Testis (tissue), 2 donors: ENCODE measurements at regions not wholly inside any gene's neighbourhood (a gene's known extent, or its start where the extent isn't known, plus 50 kb on each side); places are given as distances from the start of the nearest gene placed in this dataset.

Experiments used
- DNase-seq: peaks from one replicate; pipeline ENCODE4 v3.0.0-alpha.2; 2019
- H3K27ac ChIP-seq, 2 donors: fragments of 200-600 bp; sonication (generic); one replicate each; pipeline ENCODE4 v1.5.1; 2019
- H3K27me3 ChIP-seq: fragments of 200-600 bp; sonication (generic); one replicate; pipeline ENCODE4 v1.5.1; 2019
- H3K36me3 ChIP-seq: fragments of 200-600 bp; sonication (generic); one replicate; pipeline ENCODE4 v1.5.1; 2017; ENCODE audit warnings: low read depth; ENCODE audit errors: missing control alignments
- H3K4me1 ChIP-seq: fragments of 200-600 bp; sonication (generic); one replicate; pipeline ENCODE4 v1.5.1; 2019
- H3K4me3 ChIP-seq, 2 donors: fragments of 200-600 bp; sonication (generic); one replicate each; pipeline ENCODE4 v1.5.1; 2017 to 2019
- H3K9me3 ChIP-seq: fragments of 200-600 bp; sonication (generic); one replicate; pipeline ENCODE4 v1.5.1; 2017
- POLR2A ChIP-seq: fragments of 450-650 bp; IDR thresholded peaks from one replicate; pipeline ENCODE4 v1.6.1; 2017; ENCODE audit warnings: antibody characterized with exemption, mild to moderate bottlenecking, moderate library complexity
- WGBS, 2 donors: methylation state at CpG; one replicate each; pipeline ENCODE4 v1.1.5; 2018; 5-methylcytosine and 5-hydroxymethylcytosine counted together
- intact Hi-C: fragments of 100-400 bp; cut with DNase I; formaldehyde crosslinking; loops from one replicate; pipeline ENCODE4 v1.15.1; 2023; ENCODE audit warnings: low total_unique reads
- TF ChIP-seq, protein P1 (sequence below), 3 experiments: fragments of 450-650 bp in 2 of 3; fragments of 200-600 bp in 1 of 3; sonication (generic) in 1 of 3; IDR thresholded peaks; one replicate each; pipeline ENCODE4 v1.5.1; 2016 to 2019; ENCODE audit warnings: antibody characterized with exemption in 3 of 3, mild to moderate bottlenecking in 2 of 3, moderate library complexity in 1 of 3

DNA sequence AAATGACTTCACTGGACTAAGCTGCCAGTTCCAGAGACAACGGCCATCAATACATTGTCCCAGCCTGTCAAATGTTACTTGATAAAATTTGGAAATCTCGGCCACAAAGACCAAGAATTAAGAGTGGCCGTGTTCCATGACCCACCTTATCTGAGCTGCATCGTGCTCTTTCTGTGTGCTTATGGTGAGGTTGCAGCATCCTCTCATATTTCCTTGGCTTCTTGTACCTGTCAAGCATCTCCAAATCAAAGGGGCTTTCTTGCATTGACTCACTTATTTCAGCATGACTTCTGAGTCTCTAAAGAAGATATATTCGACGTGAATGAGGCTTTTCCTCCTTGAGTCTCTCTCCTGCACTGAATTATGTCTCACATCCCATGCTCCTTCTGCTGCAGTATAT, 421.7 kb downstream of the MCTP2 start:
- no peak overlapping the region for H3K4me3 ChIP-seq
- WGBS, 2 donors: 90 to 93% methylated on average over 6 of the region's 6 CpGs

GRCh38 chr15:94655249-94655880, 424.0 kb downstream of the MCTP2 start:
- TF ChIP-seq, protein P1, sequence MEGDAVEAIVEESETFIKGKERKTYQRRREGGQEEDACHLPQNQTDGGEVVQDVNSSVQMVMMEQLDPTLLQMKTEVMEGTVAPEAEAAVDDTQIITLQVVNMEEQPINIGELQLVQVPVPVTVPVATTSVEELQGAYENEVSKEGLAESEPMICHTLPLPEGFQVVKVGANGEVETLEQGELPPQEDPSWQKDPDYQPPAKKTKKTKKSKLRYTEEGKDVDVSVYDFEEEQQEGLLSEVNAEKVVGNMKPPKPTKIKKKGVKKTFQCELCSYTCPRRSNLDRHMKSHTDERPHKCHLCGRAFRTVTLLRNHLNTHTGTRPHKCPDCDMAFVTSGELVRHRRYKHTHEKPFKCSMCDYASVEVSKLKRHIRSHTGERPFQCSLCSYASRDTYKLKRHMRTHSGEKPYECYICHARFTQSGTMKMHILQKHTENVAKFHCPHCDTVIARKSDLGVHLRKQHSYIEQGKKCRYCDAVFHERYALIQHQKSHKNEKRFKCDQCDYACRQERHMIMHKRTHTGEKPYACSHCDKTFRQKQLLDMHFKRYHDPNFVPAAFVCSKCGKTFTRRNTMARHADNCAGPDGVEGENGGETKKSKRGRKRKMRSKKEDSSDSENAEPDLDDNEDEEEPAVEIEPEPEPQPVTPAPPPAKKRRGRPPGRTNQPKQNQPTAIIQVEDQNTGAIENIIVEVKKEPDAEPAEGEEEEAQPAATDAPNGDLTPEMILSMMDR (IDR thresholded peaks at IDR 0.05): no peak
- TF ChIP-seq POLR2A: no peak
- H3K4me3 ChIP-seq: no peak overlapping the region
- no peaks in the 10 kb centered on the region for H3K4me1 ChIP-seq
- no peak overlapping the region for H3K27ac ChIP-seq
- no peaks in the 10 kb centered on the region for H3K27me3 ChIP-seq
- intact Hi-C loops: no loop called here
- H3K36me3 ChIP-seq: no peaks in the 10 kb centered on the region
- no peaks in the 10 kb centered on the region for H3K9me3 ChIP-seq
- whole genome bisulfite sequencing, 2 donors: 89 to 93% methylated on average over 6 to 8 of the region's 8 CpGs
- DNase-seq: no peak

More for the DNA sequence above, 421.7 kb downstream of the MCTP2 start:
- no peak overlapping the region for H3K27ac ChIP-seq
- H3K36me3 ChIP-seq: no peaks in the 10 kb centered on the region
- no peaks in the 10 kb centered on the region for H3K9me3 ChIP-seq
- H3K27me3 ChIP-seq: no peaks in the 10 kb centered on the region
- no peak for DNase-seq
- TF ChIP-seq, protein P1 (IDR thresholded peaks at IDR 0.05): no peak
- no peak for TF ChIP-seq POLR2A
- intact Hi-C loops: no loop called here
- no peaks in the 10 kb centered on the region for H3K4me1 ChIP-seq

GRCh38 chr15:94665676-94666441, 434.5 kb downstream of the MCTP2 start:
- WGBS, 2 donors: 81 to 93% methylated on average over 7 of the region's 7 CpGs
- Histone ChIP-seq H3K4me3 (no peak overlapping the region), H3K36me3 (no peaks in the 10 kb centered on the region), H3K9me3 (no peaks in the 10 kb centered on the region), H3K4me1 (no peaks in the 10 kb centered on the region), H3K27ac (no peak overlapping the region), H3K27me3 (no peaks in the 10 kb centered on the region)
- intact Hi-C loops: no loop called here
- DNase-seq: no peak
- TF ChIP-seq POLR2A: no peak
- TF ChIP-seq, protein P1 (IDR thresholded peaks at IDR 0.05): no peak

DNA sequence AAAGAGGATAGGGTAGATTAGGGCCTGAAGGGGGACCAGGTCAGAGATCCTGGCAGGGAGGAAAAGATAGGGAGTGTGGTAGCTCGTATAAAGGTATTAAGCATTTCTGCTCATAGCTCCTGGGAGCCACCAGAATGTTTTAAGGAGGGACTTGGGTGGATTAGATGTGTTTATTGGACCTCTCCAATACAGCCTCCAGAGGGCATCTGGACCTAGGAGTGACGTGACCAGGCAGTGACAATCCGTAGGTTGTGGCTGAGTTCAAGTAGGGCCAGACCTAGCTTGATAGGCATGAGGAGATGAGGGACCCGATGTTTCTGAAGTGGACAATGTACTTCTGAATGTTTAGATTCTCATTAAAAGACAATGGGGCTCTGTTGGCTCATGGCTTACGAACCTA, 435.2 kb downstream of the MCTP2 start:
- intact Hi-C loops: no loop called here
- Histone ChIP-seq H3K27ac (no peak overlapping the region), H3K9me3 (no peaks in the 10 kb centered on the region), H3K4me1 (peaks cover under 1% of the 10 kb centered on the region), H3K36me3 (no peaks in the 10 kb centered on the region), H3K4me3 (no peak overlapping the region), H3K27me3 (no peaks in the 10 kb centered on the region)
- no peak for DNase-seq
- TF ChIP-seq POLR2A: no peak
- TF ChIP-seq, protein P1 (IDR thresholded peaks at IDR 0.05): no peak
- WGBS, 2 donors: 84 to 90% methylated on average over 5 of the region's 5 CpGs

DNA sequence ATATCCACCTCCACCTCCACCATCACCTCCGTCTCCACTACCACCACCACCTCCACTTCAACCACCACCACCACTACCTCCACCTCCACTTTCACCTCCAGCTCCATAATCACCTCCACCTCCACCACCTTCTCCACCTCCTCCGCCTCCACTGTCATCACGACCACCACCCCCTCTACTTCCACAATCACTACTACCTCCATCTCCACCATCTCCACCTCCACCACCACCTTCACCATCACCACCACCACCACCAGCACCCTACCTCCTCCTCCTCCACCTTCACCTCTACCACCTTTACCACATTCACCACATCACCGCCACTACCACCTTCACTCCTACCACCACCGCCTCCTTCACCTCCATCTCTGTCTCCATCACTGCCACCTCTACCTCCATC, 435.7 kb downstream of the MCTP2 start:
- no peaks in the 10 kb centered on the region for H3K9me3 ChIP-seq
- 94 to 98% methylated on average over 5 of the region's 5 CpGs for WGBS, 2 donors
- no peak overlapping the region for H3K27ac ChIP-seq
- TF ChIP-seq, protein P1 (IDR thresholded peaks at IDR 0.05): no peak
- TF ChIP-seq POLR2A: no peak
- no peak overlapping the region for H3K4me3 ChIP-seq
- H3K27me3 ChIP-seq: no peaks in the 10 kb centered on the region
- no peaks in the 10 kb centered on the region for H3K36me3 ChIP-seq
- DNase-seq: no peak
- H3K4me1 ChIP-seq: peaks cover 6% of the 10 kb centered on the region
- intact Hi-C loops: no loop called here
